Activated T-cell treated with anti-CD3 and anti-CD28 coated beads, Interleukin-2, amount 50 U/mL, for 24 hours (primary cell): ENCODE measurements at regions not wholly inside any gene's neighbourhood (a gene's known extent, or its start where the extent isn't known, plus 50 kb on each side); places are given as distances from the start of the nearest gene placed in this dataset.

ENCODE experiments used
- DNase-seq: peaks from one replicate; pipeline ENCODE4 v3.0.0-alpha.2; 2020
- H3K27ac Mint-ChIP-seq: 2 replicates; pipeline ENCODE4 v1.8.0; 2020; ENCODE audit warnings: mild to moderate bottlenecking, mixed read lengths
- H3K27me3 Mint-ChIP-seq: 2 replicates; pipeline ENCODE4 v1.8.0; 2020; ENCODE audit warnings: mixed read lengths
- H3K36me3 Mint-ChIP-seq: 2 replicates; pipeline ENCODE4 v1.8.0; 2020; ENCODE audit warnings: low read depth, mixed read lengths
- H3K4me1 Mint-ChIP-seq: 2 replicates; pipeline ENCODE4 v1.8.0; 2020; ENCODE audit warnings: low read depth, mixed read lengths
- H3K4me3 Mint-ChIP-seq: 2 replicates; pipeline ENCODE4 v1.8.0; 2020; ENCODE audit warnings: mild to moderate bottlenecking, moderate library complexity, mixed read lengths
- H3K9me3 Mint-ChIP-seq: 2 replicates; pipeline ENCODE4 v1.8.0; 2020; ENCODE audit warnings: mixed read lengths

- Mint-ChIP-seq H3K9me3 (no peaks in the 10 kb centered on the region), H3K27ac (no peak overlapping the region), H3K27me3 (no peaks in the 10 kb centered on the region)
These were observed 172.8 kb downstream of the DAD1 start for GRCh38 chr14:22416193-22416592.

DNA sequence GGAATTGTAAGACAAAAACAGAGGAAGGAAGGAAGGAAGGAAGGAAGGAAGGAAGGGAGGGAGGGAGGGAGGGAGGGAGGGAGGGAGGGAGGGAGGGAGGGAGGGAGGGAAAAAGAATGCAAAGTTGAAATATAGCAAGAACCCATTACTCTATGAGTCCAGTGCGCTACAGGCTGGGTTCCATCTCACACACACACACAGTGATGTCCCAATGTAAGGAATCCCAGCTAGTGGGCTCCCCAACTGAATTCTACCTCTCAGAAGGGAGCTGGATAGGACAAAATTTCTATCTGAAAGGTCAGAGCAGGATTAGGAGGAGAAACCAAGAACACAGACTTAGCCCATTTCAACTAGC lies 173.4 kb downstream of the DAD1 start:
- Mint-ChIP-seq H3K9me3 (no peaks in the 10 kb centered on the region), H3K27ac (no peak overlapping the region), H3K4me1 (no peaks in the 10 kb centered on the region), H3K27me3 (no peaks in the 10 kb centered on the region), H3K36me3 (no peaks in the 10 kb centered on the region), H3K4me3 (no peak overlapping the region)
- no peak for DNase-seq

More at GRCh38 chr14:22416193-22416592, 172.8 kb downstream of the DAD1 start:
- H3K4me1 Mint-ChIP-seq: no peaks in the 10 kb centered on the region
- no peaks in the 10 kb centered on the region for H3K36me3 Mint-ChIP-seq
- no peak for DNase-seq
- no peak overlapping the region for H3K4me3 Mint-ChIP-seq

GRCh38 chr14:22414876-22415604 lies 174.0 kb downstream of the DAD1 start:
- Mint-ChIP-seq H3K27me3 (no peaks in the 10 kb centered on the region), H3K36me3 (no peaks in the 10 kb centered on the region)

GRCh38 chr14:22412926-22413411 lies 176.1 kb downstream of the DAD1 start:
- DNase-seq: no peak
- no peaks in the 10 kb centered on the region for H3K27me3 Mint-ChIP-seq
- no peaks in the 10 kb centered on the region for H3K9me3 Mint-ChIP-seq
- no peaks in the 10 kb centered on the region for H3K4me1 Mint-ChIP-seq
- no peaks in the 10 kb centered on the region for H3K36me3 Mint-ChIP-seq
- H3K4me3 Mint-ChIP-seq: no peak overlapping the region
- H3K27ac Mint-ChIP-seq: no peak overlapping the region

More at GRCh38 chr14:22414876-22415604, 174.0 kb downstream of the DAD1 start:
- Mint-ChIP-seq H3K9me3 (no peaks in the 10 kb centered on the region), H3K4me3 (no peak overlapping the region), H3K4me1 (no peaks in the 10 kb centered on the region), H3K27ac (no peak overlapping the region)
- DNase-seq: no peak

- H3K9me3 Mint-ChIP-seq: no peaks in the 10 kb centered on the region
- no peaks in the 10 kb centered on the region for H3K4me1 Mint-ChIP-seq
- H3K36me3 Mint-ChIP-seq: no peaks in the 10 kb centered on the region
- no peak overlapping the region for H3K4me3 Mint-ChIP-seq
- H3K27ac Mint-ChIP-seq: no peak overlapping the region
- no peaks in the 10 kb centered on the region for H3K27me3 Mint-ChIP-seq
- DNase-seq: no peak
These were observed 177.5 kb downstream of the DAD1 start for GRCh38 chr14:22411398-22412055.

- no peak for DNase-seq
- Mint-ChIP-seq H3K27me3 (no peaks in the 10 kb centered on the region), H3K27ac (no peak overlapping the region), H3K4me3 (no peak overlapping the region), H3K9me3 (no peaks in the 10 kb centered on the region), H3K36me3 (no peaks in the 10 kb centered on the region), H3K4me1 (no peaks in the 10 kb centered on the region)
These were observed 178.5 kb downstream of the DAD1 start for GRCh38 chr14:22410497-22410896.

GRCh38 chr14:22409006-22409405 lies 180.0 kb downstream of the DAD1 start:
- Mint-ChIP-seq H3K4me3 (no peak overlapping the region), H3K36me3 (no peaks in the 10 kb centered on the region), H3K27me3 (no peaks in the 10 kb centered on the region), H3K9me3 (no peaks in the 10 kb centered on the region), H3K27ac (no peak overlapping the region), H3K4me1 (no peaks in the 10 kb centered on the region)
- no peak for DNase-seq

- DNase-seq: no peak
- H3K9me3 Mint-ChIP-seq: no peaks in the 10 kb centered on the region
- H3K36me3 Mint-ChIP-seq: no peaks in the 10 kb centered on the region
- no peak overlapping the region for H3K4me3 Mint-ChIP-seq
- no peaks in the 10 kb centered on the region for H3K27me3 Mint-ChIP-seq
- no peak overlapping the region for H3K27ac Mint-ChIP-seq
- no peaks in the 10 kb centered on the region for H3K4me1 Mint-ChIP-seq
These were observed 180.5 kb downstream of the DAD1 start for GRCh38 chr14:22408547-22408946.

GRCh38 chr14:22407033-22407432 lies 182.0 kb downstream of the DAD1 start:
- Mint-ChIP-seq H3K4me3 (no peak overlapping the region), H3K4me1 (no peaks in the 10 kb centered on the region), H3K9me3 (no peaks in the 10 kb centered on the region), H3K36me3 (no peaks in the 10 kb centered on the region), H3K27me3 (no peaks in the 10 kb centered on the region), H3K27ac (no peak overlapping the region)
- DNase-seq: no peak

- Mint-ChIP-seq H3K27ac (no peak overlapping the region), H3K4me3 (no peak overlapping the region), H3K27me3 (no peaks in the 10 kb centered on the region), H3K4me1 (no peaks in the 10 kb centered on the region), H3K36me3 (no peaks in the 10 kb centered on the region), H3K9me3 (no peaks in the 10 kb centered on the region)
- DNase-seq: no peak
These were observed 183.8 kb downstream of the DAD1 start for GRCh38 chr14:22405201-22405600.

DNA sequence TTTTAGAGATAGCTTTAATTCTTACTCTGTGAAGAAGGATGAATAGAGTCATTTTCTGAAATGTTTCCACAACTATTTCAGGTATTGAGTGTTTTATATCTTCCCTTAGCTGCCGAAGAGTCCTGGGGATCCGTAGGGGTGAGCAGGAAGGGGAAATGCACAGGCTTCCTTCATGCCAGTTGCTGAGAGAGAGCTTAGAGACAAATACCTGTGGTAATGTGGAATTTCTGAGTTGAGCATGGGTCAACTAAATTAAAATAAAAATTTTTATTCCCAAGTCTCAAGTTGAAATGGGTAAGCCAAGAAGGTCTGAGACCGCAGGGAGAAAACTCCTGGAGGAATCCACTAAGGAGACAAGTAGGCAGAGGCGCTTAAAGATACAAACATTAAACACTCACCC lies 185.7 kb downstream of the DAD1 start:
- Mint-ChIP-seq H3K9me3 (no peaks in the 10 kb centered on the region), H3K27me3 (no peaks in the 10 kb centered on the region), H3K4me1 (no peaks in the 10 kb centered on the region), H3K27ac (no peak overlapping the region), H3K36me3 (no peaks in the 10 kb centered on the region), H3K4me3 (no peak overlapping the region)
- no peak for DNase-seq

GRCh38 chr14:22400655-22401259 lies 188.3 kb downstream of the DAD1 start:
- Mint-ChIP-seq H3K4me3 (no peak overlapping the region), H3K4me1 (no peaks in the 10 kb centered on the region), H3K9me3 (no peaks in the 10 kb centered on the region), H3K36me3 (no peaks in the 10 kb centered on the region), H3K27me3 (no peaks in the 10 kb centered on the region), H3K27ac (no peak overlapping the region)
- no peak for DNase-seq

DNA sequence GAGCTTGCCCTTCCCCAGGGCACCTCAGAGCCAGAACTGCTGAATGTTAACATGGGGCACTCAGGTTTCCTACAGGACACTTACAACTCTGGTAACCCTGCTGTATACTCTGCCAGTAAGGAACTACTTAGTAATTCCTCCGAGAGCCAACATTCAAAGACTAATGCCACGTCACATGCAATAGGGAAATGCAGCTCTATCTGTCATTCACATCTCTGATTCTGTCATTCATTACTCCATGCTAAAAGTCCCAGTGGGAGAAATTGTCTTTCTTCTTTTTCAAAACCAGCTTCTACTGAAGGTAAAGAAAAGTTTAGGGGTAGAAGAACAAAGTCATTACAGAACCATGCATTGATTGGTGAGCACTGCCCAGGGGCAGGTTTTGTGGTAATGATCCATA lies 189.2 kb downstream of the DAD1 start:
- Mint-ChIP-seq H3K36me3 (no peaks in the 10 kb centered on the region), H3K27me3 (no peaks in the 10 kb centered on the region), H3K4me3 (no peak overlapping the region), H3K9me3 (no peaks in the 10 kb centered on the region), H3K4me1 (no peaks in the 10 kb centered on the region), H3K27ac (no peak overlapping the region)
- DNase-seq: no peak

GRCh38 chr14:22397221-22397737 lies 191.7 kb downstream of the DAD1 start:
- Mint-ChIP-seq H3K4me1 (no peaks in the 10 kb centered on the region), H3K4me3 (no peak overlapping the region), H3K36me3 (no peaks in the 10 kb centered on the region), H3K27ac (no peak overlapping the region), H3K9me3 (no peaks in the 10 kb centered on the region), H3K27me3 (no peaks in the 10 kb centered on the region)
- DNase-seq: no peak

GRCh38 chr14:22395803-22396202 lies 193.2 kb downstream of the DAD1 start:
- no peaks in the 10 kb centered on the region for H3K9me3 Mint-ChIP-seq

More at GRCh38 chr14:22395803-22396202, 193.2 kb downstream of the DAD1 start:
- H3K27ac Mint-ChIP-seq: no peak overlapping the region
- no peaks in the 10 kb centered on the region for H3K27me3 Mint-ChIP-seq
- no peaks in the 10 kb centered on the region for H3K4me1 Mint-ChIP-seq
- H3K4me3 Mint-ChIP-seq: no peak overlapping the region
- no peaks in the 10 kb centered on the region for H3K36me3 Mint-ChIP-seq
- no peak for DNase-seq
